ENCODE measurements at regions not wholly inside any gene's neighbourhood (a gene's known extent, or its start where the extent isn't known, plus 50 kb on each side); places are given as distances from the start of the nearest gene placed in this dataset.

GRCh38 chr7:9523579-9523978, 1090.2 kb downstream of the NXPH1 start:
- TF ChIP-seq CTCF (IDR thresholded peaks at IDR 0.05), result no peak
- TF ChIP-seq ZFX (IDR thresholded peaks at IDR 0.05; ENCODE audit: borderline replicate concordance), result no peak
